GM23248 (cell line): ENCODE measurements at regions not wholly inside any gene's neighbourhood (a gene's known extent, or its start where the extent isn't known, plus 50 kb on each side); places are given as distances from the start of the nearest gene placed in this dataset.
A peak's percentile ranks its signal among the peaks of the same experiment; 100 is the strongest.

ENCODE experiments used
- DNase-seq: peaks from one replicate; pipeline ENCODE4 v3.0.0-alpha.2; 2015
- H2AFZ ChIP-seq: fragments of 200-600 bp; sonication (generic); 2 replicates; pipeline ENCODE4 v1.6.1; 2016; ENCODE audit warnings: antibody characterized with exemption
- H3F3A ChIP-seq: fragments of 200-600 bp; sonication (generic); 2 replicates; pipeline ENCODE4 v1.6.1; 2016; ENCODE audit warnings: mild to moderate bottlenecking, antibody characterized with exemption, mixed run types; ENCODE audit not compliant: insufficient read depth
- H3K27ac ChIP-seq: fragments of 200-600 bp; sonication (generic); 2 replicates; pipeline ENCODE4 v1.5.1; 2016; ENCODE audit warnings: mild to moderate bottlenecking
- H3K27me3 ChIP-seq: fragments of 200-600 bp; sonication (generic); replicated peaks from 2 replicates; pipeline ENCODE4 v1.6.1; 2016; ENCODE audit warnings: mild to moderate bottlenecking; ENCODE audit not compliant: insufficient read depth
- H3K36me3 ChIP-seq: fragments of 200-600 bp; sonication (generic); 2 replicates; pipeline ENCODE4 v1.6.1; 2016; ENCODE audit warnings: low read depth, mild to moderate bottlenecking
- H3K4me1 ChIP-seq: fragments of 200-600 bp; sonication (generic); 2 replicates; pipeline ENCODE4 v1.6.1; 2016; ENCODE audit warnings: mild to moderate bottlenecking; ENCODE audit not compliant: insufficient read depth
- H3K4me2 ChIP-seq: fragments of 200-600 bp; sonication (generic); one replicate; pipeline ENCODE4 v1.6.1; 2016; ENCODE audit warnings: mild to moderate bottlenecking; ENCODE audit not compliant: unreplicated experiment
- H3K4me3 ChIP-seq: fragments of 200-600 bp; sonication (generic); 2 replicates; pipeline ENCODE4 v1.5.1; 2016; ENCODE audit warnings: mild to moderate bottlenecking
- H3K79me2 ChIP-seq: fragments of 200-600 bp; sonication (generic); 2 replicates; pipeline ENCODE4 v1.6.1; 2016; ENCODE audit warnings: mild to moderate bottlenecking; ENCODE audit not compliant: insufficient read depth
- H3K9ac ChIP-seq: fragments of 200-600 bp; sonication (generic); 2 replicates; pipeline ENCODE4 v1.6.1; 2016; ENCODE audit warnings: mild to moderate bottlenecking
- H3K9me2 ChIP-seq: fragments of 200-600 bp; sonication (generic); 2 replicates; pipeline ENCODE4 v1.6.1; 2016; ENCODE audit warnings: mixed run types, mild to moderate bottlenecking, moderate library complexity; ENCODE audit not compliant: insufficient read depth
- H3K9me3 ChIP-seq: fragments of 200-600 bp; sonication (generic); one replicate; pipeline ENCODE4 v1.6.1; 2017; ENCODE audit warnings: low read depth
- H4K20me1 ChIP-seq: fragments of 200-600 bp; sonication (generic); 2 replicates; pipeline ENCODE4 v1.6.0; 2016; ENCODE audit not compliant: insufficient read depth
- EZH2 ChIP-seq: fragments of 200-600 bp; sonication (generic); IDR thresholded peaks from 2 replicates; pipeline ENCODE4 v1.6.1; 2018; ENCODE audit warnings: antibody characterized with exemption, mild to moderate bottlenecking; ENCODE audit not compliant: insufficient read depth, poor library complexity, severe bottlenecking
- EZH2phosphoT487 ChIP-seq: fragments of 200-600 bp; sonication (generic); IDR thresholded peaks from 2 replicates; pipeline ENCODE4 v1.6.1; 2018; ENCODE audit warnings: antibody characterized with exemption, moderate library complexity, mild to moderate bottlenecking, low read depth; ENCODE audit not compliant: insufficient read depth
- WGBS, 2 experiments: methylation state at CpG; one replicate each; pipeline ENCODE4 v1.1.6; 2015 to 2017; ENCODE audit warnings: low lambda C conversion rate in 2 of 2, low coverage in 1 of 2; ENCODE audit errors: missing lambda C conversion rate in 2 of 2; 5-methylcytosine and 5-hydroxymethylcytosine counted together
- in situ Hi-C: fragments of 300-500 bp; cut with MboI; formaldehyde crosslinking; loops from 2 replicates; pipeline ENCODE4 v1.15.0; 2020

- peak overlapping the region; percentile 77 for H3K27ac ChIP-seq
Measured at GRCh38 chr9:134546246-134546731, 95.3 kb upstream of the COL5A1 start.

GRCh38 chr9:134546746-134547145, 94.9 kb upstream of the COL5A1 start:
- DNase-seq: no peak
- TF ChIP-seq EZH2phosphoT487 (no peak), EZH2 (no peak)
- 81 to 84% methylated on average over 10 of the region's 10 CpGs for WGBS, 2 experiments
- Histone ChIP-seq H3K9me2 (no peaks in the 10 kb centered on the region), H3K4me1 (peaks cover 39% of the 10 kb centered on the region), H3K27me3 (no peaks in the 10 kb centered on the region), H4K20me1 (no peaks in the 10 kb centered on the region), H3K4me2 (peak overlapping the region; percentile 66), H3K4me3 (no peak overlapping the region), H3K36me3 (no peaks in the 10 kb centered on the region), H2AFZ (0 out of 2 replicates have a peak overlapping the region, but pooled peaks have one; percentile 77), H3F3A (peaks cover 27% of the 10 kb centered on the region), H3K9me3 (no peaks in the 10 kb centered on the region), H3K79me2 (no peaks in the 10 kb centered on the region), H3K9ac (peak overlapping the region; percentile 81), H3K27ac (peak overlapping the region; percentile 77)
- in situ Hi-C loops: no loop called here

More at GRCh38 chr9:134546246-134546731, 95.3 kb upstream of the COL5A1 start:
- TF ChIP-seq EZH2phosphoT487 (no peak), EZH2 (no peak)
- no peaks in the 10 kb centered on the region for H3K36me3 ChIP-seq
- H3K9me3 ChIP-seq: no peaks in the 10 kb centered on the region
- peaks cover 35% of the 10 kb centered on the region for H3K4me1 ChIP-seq
- H3K9ac ChIP-seq: peak overlapping the region; percentile 81
- 19 to 22% methylated on average over 14 of the region's 14 CpGs for WGBS, 2 experiments
- no peaks in the 10 kb centered on the region for H3K27me3 ChIP-seq
- peak; percentile 75 for DNase-seq
- in situ Hi-C loops: no loop called here
- no peaks in the 10 kb centered on the region for H3K79me2 ChIP-seq
- no peaks in the 10 kb centered on the region for H4K20me1 ChIP-seq
- H3K4me3 ChIP-seq: peak overlapping the region; percentile 41
- H3K9me2 ChIP-seq: no peaks in the 10 kb centered on the region
- H2AFZ ChIP-seq: peak overlapping the region; percentile 77
- H3K4me2 ChIP-seq: peak overlapping the region; percentile 66
- peaks cover 23% of the 10 kb centered on the region for H3F3A ChIP-seq

- H3F3A ChIP-seq: peaks cover 29% of the 10 kb centered on the region
- H3K27me3 ChIP-seq: no peaks in the 10 kb centered on the region
- no peaks in the 10 kb centered on the region for H3K9me2 ChIP-seq
- H3K9me3 ChIP-seq: no peaks in the 10 kb centered on the region
- TF ChIP-seq EZH2phosphoT487: no peak
- no peak for TF ChIP-seq EZH2
- no peak overlapping the region for H3K4me3 ChIP-seq
- no peaks in the 10 kb centered on the region for H3K79me2 ChIP-seq
- no peaks in the 10 kb centered on the region for H4K20me1 ChIP-seq
- H3K4me2 ChIP-seq: no peak overlapping the region
- H2AFZ ChIP-seq: no peak overlapping the region
- H3K4me1 ChIP-seq: peaks cover 46% of the 10 kb centered on the region
- in situ Hi-C loops: no loop called here
- 0 out of 2 replicates have a peak overlapping the region, but pooled peaks have one; percentile 81 for H3K9ac ChIP-seq
- no peak overlapping the region for H3K27ac ChIP-seq
- 93% methylated on average over 36 of the region's 36 CpGs for WGBS, 2 experiments
- no peak for DNase-seq
- H3K36me3 ChIP-seq: no peaks in the 10 kb centered on the region
Measured at GRCh38 chr9:134547161-134548100, 94.2 kb upstream of the COL5A1 start.

GRCh38 chr9:134548185-134548584, 93.4 kb upstream of the COL5A1 start:
- in situ Hi-C loops: no loop called here
- H3K4me2 ChIP-seq: no peak overlapping the region
- no peaks in the 10 kb centered on the region for H3K9me3 ChIP-seq
- no peaks in the 10 kb centered on the region for H3K9me2 ChIP-seq
- no peak overlapping the region for H2AFZ ChIP-seq
- H3K4me1 ChIP-seq: peaks cover 52% of the 10 kb centered on the region
- H3K27me3 ChIP-seq: no peaks in the 10 kb centered on the region
- no peaks in the 10 kb centered on the region for H3K36me3 ChIP-seq
- 96% methylated on average over 8 of the region's 8 CpGs for WGBS, 2 experiments
- no peak overlapping the region for H3K4me3 ChIP-seq
- peaks cover 29% of the 10 kb centered on the region for H3F3A ChIP-seq
- no peak for DNase-seq
- no peaks in the 10 kb centered on the region for H3K79me2 ChIP-seq
- no peak overlapping the region for H3K27ac ChIP-seq
- H4K20me1 ChIP-seq: no peaks in the 10 kb centered on the region
- H3K9ac ChIP-seq: no peak overlapping the region
- TF ChIP-seq EZH2phosphoT487: no peak
- no peak for TF ChIP-seq EZH2
